ENCODE measurements at regions not wholly inside any gene's neighbourhood (a gene's known extent, or its start where the extent isn't known, plus 50 kb on each side); places are given as distances from the start of the nearest gene placed in this dataset.

DNA sequence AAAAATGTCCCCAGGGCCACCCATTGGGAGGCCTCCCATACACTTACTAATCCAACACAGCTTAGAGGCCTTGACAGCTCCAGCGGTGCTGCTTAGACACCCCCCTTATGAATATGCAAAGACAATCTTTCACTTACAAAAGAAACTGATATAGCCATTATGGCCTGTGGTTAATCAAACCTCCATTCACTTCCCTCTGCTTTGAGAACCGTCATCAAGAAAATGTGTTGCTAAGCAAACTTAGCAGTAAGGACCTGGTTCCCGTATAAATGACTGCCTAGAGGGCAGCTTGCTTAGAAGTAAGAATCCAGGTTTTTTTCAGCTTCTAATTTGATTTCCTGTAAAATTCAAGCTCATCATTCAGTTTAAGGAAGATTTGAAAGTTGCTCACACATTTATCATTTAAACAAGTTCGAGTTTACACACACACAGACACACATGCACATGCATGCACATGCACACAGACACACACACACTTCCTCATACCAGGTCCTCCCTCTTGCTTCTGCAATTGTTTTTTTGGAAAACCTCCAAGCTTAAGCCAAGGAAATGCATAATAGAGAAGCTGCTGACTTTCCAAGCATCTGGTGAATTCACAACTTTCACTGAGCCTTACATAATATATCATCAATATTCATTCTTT is 137.7 kb upstream of the BLID start:
- no peak for TF ChIP-seq GLIS3 (CRISPR knock-in tag; IDR thresholded peaks at IDR 0.05)
- TF ChIP-seq ARNTL (CRISPR knock-in tag; IDR thresholded peaks at IDR 0.05; ENCODE audit: borderline replicate concordance, low read depth): no peak
- no peak for TF ChIP-seq ZFP30 (CRISPR knock-in tag; IDR thresholded peaks at IDR 0.05)
- no peak for TF ChIP-seq ESRRG (CRISPR knock-in tag; IDR thresholded peaks at IDR 0.05)
- TF ChIP-seq, protein P1, sequence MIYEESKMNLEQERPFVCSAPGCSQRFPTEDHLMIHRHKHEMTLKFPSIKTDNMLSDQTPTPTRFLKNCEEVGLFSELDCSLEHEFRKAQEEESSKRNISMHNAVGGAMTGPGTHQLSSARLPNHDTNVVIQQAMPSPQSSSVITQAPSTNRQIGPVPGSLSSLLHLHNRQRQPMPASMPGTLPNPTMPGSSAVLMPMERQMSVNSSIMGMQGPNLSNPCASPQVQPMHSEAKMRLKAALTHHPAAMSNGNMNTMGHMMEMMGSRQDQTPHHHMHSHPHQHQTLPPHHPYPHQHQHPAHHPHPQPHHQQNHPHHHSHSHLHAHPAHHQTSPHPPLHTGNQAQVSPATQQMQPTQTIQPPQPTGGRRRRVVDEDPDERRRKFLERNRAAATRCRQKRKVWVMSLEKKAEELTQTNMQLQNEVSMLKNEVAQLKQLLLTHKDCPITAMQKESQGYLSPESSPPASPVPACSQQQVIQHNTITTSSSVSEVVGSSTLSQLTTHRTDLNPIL (CRISPR knock-in tag; IDR thresholded peaks at IDR 0.05; ENCODE audit: low read depth): no peak
- TF ChIP-seq PPARA (CRISPR knock-in tag; IDR thresholded peaks at IDR 0.05; ENCODE audit: borderline replicate concordance): no peak
- TF ChIP-seq ZNF565 (CRISPR knock-in tag; conservative IDR thresholded peaks at IDR 0.05; ENCODE audit: low read depth): no peak
- TF ChIP-seq ZFP3 (CRISPR knock-in tag; IDR thresholded peaks at IDR 0.05): no peak

Data from SK-N-SH treated with all-trans-retinoic acid at 6 μM for 48 hours (cell line).